ENCODE measurements at regions not wholly inside any gene's neighbourhood (a gene's known extent, or its start where the extent isn't known, plus 50 kb on each side); places are given as distances from the start of the nearest gene placed in this dataset.

- TF ChIP-seq SUZ12 (IDR thresholded peaks at IDR 0.05; ENCODE audit: extremely low read depth, insufficient read depth, insufficient read length), result no peak
- TF ChIP-seq ZNF274 (IDR thresholded peaks at IDR 0.05; ENCODE audit: low read depth, low read length), result no peak
- no peak for TF ChIP-seq YY1 (IDR thresholded peaks at IDR 0.05; ENCODE audit: insufficient read depth, insufficient read length)
Observed at GRCh38 chr2:164102366-164102765, 366.6 kb upstream of the FIGN start.

Measured in NT2/D1 (cell line).